CD4-positive, alpha-beta T cell (primary cell): ENCODE measurements at regions not wholly inside any gene's neighbourhood (a gene's known extent, or its start where the extent isn't known, plus 50 kb on each side); places are given as distances from the start of the nearest gene placed in this dataset.

ENCODE experiments used
- ATAC-seq: fragments of 200-7000 bp; cut with Tn5 transposase; one replicate; pipeline ENCODE4 v1.10.0; 2022; ENCODE audit warnings: mild to moderate bottlenecking; ENCODE audit not compliant: poor library complexity
- CTCF ChIA-PET: fragments of 350-600 bp; sonication (Branson Sonifier 250); formaldehyde crosslinking; loops from one replicate; lab custom pipeline; 2021; ENCODE audit warnings: antibody characterized with exemption, inconsistent platforms; lab: Charles Lee
- POLR2A ChIA-PET: fragments of 350-600 bp; sonication (Branson Sonifier 250); formaldehyde crosslinking; loops from one replicate; lab custom pipeline; 2021; ENCODE audit warnings: antibody characterized with exemption, inconsistent platforms; lab: Charles Lee
- DNase-seq, 14 experiments: peaks; one replicate each; pipeline ENCODE4 v3.0.0-alpha.2; 2013 to 2020; ENCODE audit warnings: mixed read lengths in 2 of 14
- H3K27ac ChIP-seq, 2 donors: one replicate each; pipeline versions ENCODE4 v1.5.1 to v1.7.0; 2013; ENCODE audit warnings: low read length in 2 of 2, low read depth in 1 of 2, mild to moderate bottlenecking in 1 of 2
- H3K27me3 ChIP-seq, 2 experiments: 1 replicate in 1 of 2; 2 replicates in 1 of 2; pipeline versions ENCODE4 v1.6.1 to v1.7.0; 2013; ENCODE audit warnings: low read length in 2 of 2, control low read depth in 1 of 2, mild to moderate bottlenecking in 1 of 2, moderate library complexity in 1 of 2; ENCODE audit not compliant: insufficient read depth in 2 of 2, control insufficient read depth in 1 of 2
- H3K36me3 ChIP-seq: one replicate; pipeline ENCODE4 v1.6.1; 2013; ENCODE audit warnings: low read length, control low read depth; ENCODE audit not compliant: insufficient read depth
- H3K4me1 ChIP-seq: one replicate; pipeline ENCODE4 v1.6.1; 2013; ENCODE audit warnings: low read length, control low read depth; ENCODE audit not compliant: insufficient read depth
- H3K4me3 ChIP-seq: one replicate; pipeline ENCODE4 v1.5.1; 2013; ENCODE audit warnings: mild to moderate bottlenecking, low read length, moderate library complexity
- H3K9me3 ChIP-seq, 2 experiments: 1 replicate in 1 of 2; 2 replicates in 1 of 2; pipeline versions ENCODE4 v1.6.1 to v1.7.0; 2013; ENCODE audit warnings: low read length in 2 of 2, mild to moderate bottlenecking in 2 of 2, control low read depth in 1 of 2, moderate library complexity in 1 of 2; ENCODE audit not compliant: control insufficient read depth in 1 of 2, insufficient read depth in 1 of 2
- H3K27ac Mint-ChIP-seq: one replicate; pipeline ENCODE4 v1.8.0; 2020; ENCODE audit warnings: mixed read lengths
- H3K27me3 Mint-ChIP-seq: one replicate; pipeline ENCODE4 v1.8.0; 2021; ENCODE audit warnings: mixed read lengths
- H3K36me3 Mint-ChIP-seq: one replicate; pipeline ENCODE4 v1.8.0; 2021; ENCODE audit warnings: low read depth, mixed read lengths
- H3K4me1 Mint-ChIP-seq: one replicate; pipeline ENCODE4 v1.8.0; 2021; ENCODE audit warnings: low read depth, mixed read lengths
- H3K4me3 Mint-ChIP-seq: one replicate; pipeline ENCODE4 v1.8.0; 2020; ENCODE audit warnings: mild to moderate bottlenecking, mixed read lengths
- H3K9me3 Mint-ChIP-seq: one replicate; pipeline ENCODE4 v1.8.0; 2020; ENCODE audit warnings: mixed read lengths
- intact Hi-C, 2 experiments: fragments of 100-400 bp; cut with DNase I in 1 of 2; cut with micrococcal nuclease in 1 of 2; formaldehyde crosslinking; loops; one replicate each; pipeline versions ENCODE4 v1.15.1 to v1.9.0; 2023 to 2025; cut with DNase I, micrococcal nuclease
- TF ChIP-seq, protein P1 (sequence below): fragments of 200-600 bp; IDR thresholded peaks from one replicate; pipeline ENCODE4 v1.8.0; 2022; ENCODE audit warnings: antibody characterized with exemption, mild to moderate bottlenecking

DNA sequence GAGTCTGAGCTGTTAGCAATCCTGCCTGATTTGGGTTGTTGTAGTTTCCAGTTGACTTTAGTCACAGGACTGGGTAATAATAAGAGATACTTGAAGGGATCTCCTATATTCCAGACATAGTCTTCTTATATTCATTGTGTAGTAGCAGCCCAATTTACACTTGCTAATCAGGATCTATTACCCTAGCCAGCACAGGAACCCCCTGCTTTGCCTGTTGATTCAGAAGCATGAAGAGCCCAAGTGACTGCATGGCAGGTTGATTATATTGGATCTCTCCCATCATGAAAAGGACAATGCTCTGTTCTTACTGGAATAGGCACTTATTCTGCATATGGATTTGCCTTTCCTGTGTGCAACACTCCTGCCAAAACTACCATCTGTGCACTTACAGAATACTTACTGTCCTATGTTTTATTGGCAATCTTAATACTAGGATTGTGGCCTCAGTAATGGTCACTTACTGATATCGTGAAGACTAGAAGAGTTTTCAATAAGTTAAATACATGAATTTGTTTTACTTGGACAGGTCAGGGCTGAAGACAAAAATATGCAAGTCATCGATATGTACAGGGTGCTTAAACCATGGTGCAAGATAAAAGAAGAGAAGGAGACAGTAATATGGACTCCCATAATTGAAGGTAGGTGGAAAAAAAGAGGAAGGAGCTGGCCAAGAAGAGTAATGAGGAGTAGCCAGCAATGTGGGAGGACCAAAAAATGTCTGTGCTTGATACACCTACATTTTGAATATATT lies 304.1 kb downstream of the MCTP2 start:
- Histone ChIP-seq H3K27me3 (no peaks in the 10 kb centered on the region), H3K9me3 (no peaks in the 10 kb centered on the region), H3K36me3 (no peaks in the 10 kb centered on the region), H3K4me3 (no peak overlapping the region), H3K4me1 (no peaks in the 10 kb centered on the region), H3K27ac (no peak overlapping the region)
- Mint-ChIP-seq H3K4me1 (no peaks in the 10 kb centered on the region), H3K27me3 (peaks cover 33% of the 10 kb centered on the region), H3K36me3 (no peaks in the 10 kb centered on the region), H3K27ac (no peak overlapping the region), H3K9me3 (no peaks in the 10 kb centered on the region), H3K4me3 (no peak overlapping the region)
- no peak for ATAC-seq
- intact Hi-C loops, result no loop called here
- CTCF ChIA-PET, result no interaction called here
- TF ChIP-seq, protein P1, sequence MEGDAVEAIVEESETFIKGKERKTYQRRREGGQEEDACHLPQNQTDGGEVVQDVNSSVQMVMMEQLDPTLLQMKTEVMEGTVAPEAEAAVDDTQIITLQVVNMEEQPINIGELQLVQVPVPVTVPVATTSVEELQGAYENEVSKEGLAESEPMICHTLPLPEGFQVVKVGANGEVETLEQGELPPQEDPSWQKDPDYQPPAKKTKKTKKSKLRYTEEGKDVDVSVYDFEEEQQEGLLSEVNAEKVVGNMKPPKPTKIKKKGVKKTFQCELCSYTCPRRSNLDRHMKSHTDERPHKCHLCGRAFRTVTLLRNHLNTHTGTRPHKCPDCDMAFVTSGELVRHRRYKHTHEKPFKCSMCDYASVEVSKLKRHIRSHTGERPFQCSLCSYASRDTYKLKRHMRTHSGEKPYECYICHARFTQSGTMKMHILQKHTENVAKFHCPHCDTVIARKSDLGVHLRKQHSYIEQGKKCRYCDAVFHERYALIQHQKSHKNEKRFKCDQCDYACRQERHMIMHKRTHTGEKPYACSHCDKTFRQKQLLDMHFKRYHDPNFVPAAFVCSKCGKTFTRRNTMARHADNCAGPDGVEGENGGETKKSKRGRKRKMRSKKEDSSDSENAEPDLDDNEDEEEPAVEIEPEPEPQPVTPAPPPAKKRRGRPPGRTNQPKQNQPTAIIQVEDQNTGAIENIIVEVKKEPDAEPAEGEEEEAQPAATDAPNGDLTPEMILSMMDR, result no peak
- POLR2A ChIA-PET, result no interaction called here
- no peak for DNase-seq

DNA sequence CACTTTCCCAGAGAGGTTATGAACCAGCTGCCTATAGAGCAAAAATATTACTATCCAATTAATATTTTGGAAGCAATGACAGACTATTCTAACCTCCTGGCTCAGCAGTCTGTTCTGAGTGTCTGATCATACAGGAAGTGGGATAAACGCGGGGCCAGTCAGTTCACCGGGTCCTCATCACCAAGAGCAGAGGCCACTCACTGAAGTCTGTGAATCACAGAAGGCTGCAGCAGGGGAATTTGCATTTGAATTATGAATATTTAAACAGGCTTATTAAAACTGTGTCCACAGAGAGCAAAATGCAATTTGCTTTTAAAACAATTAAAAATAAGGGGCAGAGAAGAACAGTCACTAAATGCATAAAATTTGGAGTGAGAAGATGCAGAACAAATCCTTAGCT lies 305.2 kb downstream of the MCTP2 start:
- TF ChIP-seq, protein P1, result no peak
- ATAC-seq (no peak), DNase-seq (no peak)
- H3K27me3 ChIP-seq, result no peaks in the 10 kb centered on the region
- POLR2A ChIA-PET, result no interaction called here
- H3K27ac ChIP-seq, result no peak overlapping the region
- no peak overlapping the region for H3K4me3 ChIP-seq
- no peaks in the 10 kb centered on the region for H3K36me3 ChIP-seq
- H3K36me3 Mint-ChIP-seq, result no peaks in the 10 kb centered on the region
- peaks cover 38% of the 10 kb centered on the region for H3K27me3 Mint-ChIP-seq
- H3K4me3 Mint-ChIP-seq, result no peak overlapping the region
- no peaks in the 10 kb centered on the region for H3K9me3 ChIP-seq
- H3K4me1 Mint-ChIP-seq, result no peaks in the 10 kb centered on the region
- no peak overlapping the region for H3K27ac Mint-ChIP-seq
- no peaks in the 10 kb centered on the region for H3K4me1 ChIP-seq
- intact Hi-C loops, result no loop called here
- H3K9me3 Mint-ChIP-seq, result no peaks in the 10 kb centered on the region
- CTCF ChIA-PET, result no interaction called here

DNA sequence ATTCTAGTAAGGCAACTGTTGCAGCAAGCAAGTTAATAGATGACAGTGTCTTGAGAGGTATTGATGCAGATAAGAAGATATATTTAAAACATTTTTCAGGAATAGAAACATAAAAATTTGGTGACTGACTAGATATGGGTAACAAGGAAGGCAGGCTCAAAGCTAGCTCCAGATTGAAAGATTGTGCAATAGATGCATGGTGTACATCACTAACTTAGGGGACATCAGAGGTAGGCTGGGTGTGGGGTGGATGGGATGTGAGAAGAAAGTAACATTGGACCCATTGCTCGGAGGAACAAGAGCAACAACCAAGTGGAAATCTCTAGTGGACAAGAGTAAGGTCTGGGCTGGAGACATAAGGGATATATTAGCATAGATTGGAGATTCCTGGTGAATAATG lies 306.9 kb downstream of the MCTP2 start:
- CTCF ChIA-PET, result no interaction called here
- DNase-seq (no peak), ATAC-seq (no peak)
- Mint-ChIP-seq H3K9me3 (no peaks in the 10 kb centered on the region), H3K27ac (no peak overlapping the region), H3K27me3 (peaks cover 35% of the 10 kb centered on the region), H3K4me1 (no peaks in the 10 kb centered on the region), H3K36me3 (no peaks in the 10 kb centered on the region), H3K4me3 (no peak overlapping the region)
- no peak overlapping the region for H3K4me3 ChIP-seq
- intact Hi-C loops, result no loop called here
- POLR2A ChIA-PET, result no interaction called here
- H3K27me3 ChIP-seq, result no peaks in the 10 kb centered on the region
- H3K27ac ChIP-seq, result no peak overlapping the region
- TF ChIP-seq, protein P1, result no peak
- no peaks in the 10 kb centered on the region for H3K36me3 ChIP-seq
- H3K9me3 ChIP-seq, result no peaks in the 10 kb centered on the region
- H3K4me1 ChIP-seq, result no peaks in the 10 kb centered on the region
